SK-N-SH treated with all-trans-retinoic acid at 6 μM for 48 hours (cell line): ENCODE measurements at regions not wholly inside any gene's neighbourhood (a gene's known extent, or its start where the extent isn't known, plus 50 kb on each side); places are given as distances from the start of the nearest gene placed in this dataset.

ENCODE experiments used
- ATAC-seq: fragments of 200-7000 bp; cut with Tn5 transposase; 3 replicates; pipeline ENCODE4 v1.9.1; 2020; ENCODE audit warnings: mild to moderate bottlenecking, moderate library complexity
- BACH2 ChIP-seq: fragments of 250-450 bp; sonication (Bioruptor Pico); IDR thresholded peaks from 2 replicates; pipeline ENCODE4 v1.9.0; 2021; ENCODE audit warnings: mild to moderate bottlenecking, borderline replicate concordance
- CSDC2 ChIP-seq: fragments of 250-450 bp; sonication (Bioruptor Pico); IDR thresholded peaks from 2 replicates; pipeline ENCODE4 v1.5.0; 2020; ENCODE audit warnings: mild to moderate bottlenecking, moderate library complexity
- ESRRG ChIP-seq: fragments of 250-450 bp; sonication (Bioruptor Pico); IDR thresholded peaks from 2 replicates; pipeline ENCODE4 v1.6.1; 2021; ENCODE audit warnings: mild to moderate bottlenecking
- GLIS3 ChIP-seq: fragments of 250-450 bp; sonication (Bioruptor Pico); IDR thresholded peaks from 2 replicates; pipeline ENCODE4 v1.5.0; 2020; ENCODE audit warnings: mild to moderate bottlenecking, moderate library complexity
- ISL1 ChIP-seq: fragments of 250-450 bp; sonication (Bioruptor Pico); IDR thresholded peaks from 2 replicates; pipeline ENCODE4 v2.1.2; 2022; ENCODE audit warnings: mild to moderate bottlenecking, moderate library complexity
- OSR1 ChIP-seq: fragments of 250-450 bp; sonication (Bioruptor Pico); IDR thresholded peaks from 2 replicates; pipeline ENCODE4 v1.8.0; 2022; ENCODE audit warnings: moderate library complexity, mild to moderate bottlenecking, inconsistent platforms
- PPARA ChIP-seq: fragments of 250-450 bp; sonication (Bioruptor Pico); IDR thresholded peaks from 2 replicates; pipeline ENCODE4 v1.5.0; 2020; ENCODE audit warnings: mild to moderate bottlenecking, borderline replicate concordance
- RARB ChIP-seq: fragments of 250-450 bp; sonication (Bioruptor Pico); IDR thresholded peaks from 2 replicates; pipeline ENCODE4 v1.8.0; 2021; ENCODE audit warnings: mild to moderate bottlenecking, moderate library complexity
- SNAI2 ChIP-seq: fragments of 250-450 bp; sonication (Bioruptor Pico); IDR thresholded peaks from 2 replicates; pipeline ENCODE4 v1.5.0; 2020; ENCODE audit warnings: mild to moderate bottlenecking, moderate library complexity
- TCF4 ChIP-seq: fragments of 250-450 bp; sonication (Bioruptor Pico); IDR thresholded peaks from 2 replicates; pipeline ENCODE4 v1.8.0; 2021; ENCODE audit warnings: mild to moderate bottlenecking, moderate library complexity, borderline replicate concordance
- TOX ChIP-seq: fragments of 250-450 bp; sonication (Bioruptor Pico); IDR thresholded peaks from 2 replicates; pipeline ENCODE4 v1.8.0; 2021; ENCODE audit warnings: mild to moderate bottlenecking, moderate library complexity, borderline replicate concordance
- ZC3H10 ChIP-seq: fragments of 250-450 bp; sonication (Bioruptor Pico); IDR thresholded peaks from 2 replicates; pipeline ENCODE4 v1.5.1; 2021; ENCODE audit warnings: mild to moderate bottlenecking, moderate library complexity
- ZFP3 ChIP-seq: fragments of 250-450 bp; sonication (Bioruptor Pico); IDR thresholded peaks from 2 replicates; pipeline ENCODE4 v1.5.0; 2020; ENCODE audit warnings: mild to moderate bottlenecking, moderate library complexity
- ZFP30 ChIP-seq: fragments of 450-650 bp; formaldehyde crosslinking; IDR thresholded peaks from 2 replicates; pipeline ENCODE4 v1.5.0; 2022; ENCODE audit warnings: mild to moderate bottlenecking, moderate library complexity
- ZNF565 ChIP-seq: fragments of 450-650 bp; formaldehyde crosslinking; conservative IDR thresholded peaks from 2 replicates; pipeline ENCODE4 v1.5.0; 2020; ENCODE audit warnings: low read depth, mild to moderate bottlenecking, moderate library complexity
- ZNF70 ChIP-seq: fragments of 450-650 bp; formaldehyde crosslinking; IDR thresholded peaks from 2 replicates; pipeline ENCODE4 v1.5.0; 2020; ENCODE audit warnings: mild to moderate bottlenecking, moderate library complexity
- ZNF8 ChIP-seq: fragments of 450-650 bp; formaldehyde crosslinking; IDR thresholded peaks from 2 replicates; pipeline ENCODE4 v1.5.0; 2020; ENCODE audit warnings: mild to moderate bottlenecking, moderate library complexity
- TF ChIP-seq, protein P1 (sequence below): fragments of 250-450 bp; sonication (Bioruptor Pico); IDR thresholded peaks from 2 replicates; pipeline ENCODE4 v1.8.0; 2021; ENCODE audit warnings: low read depth, mild to moderate bottlenecking, moderate library complexity, borderline replicate concordance
- TF ChIP-seq, protein P2 (sequence below): fragments of 250-450 bp; sonication (Bioruptor Pico); IDR thresholded peaks from 2 replicates; pipeline ENCODE4 v1.5.1; 2020; ENCODE audit warnings: low read depth, mild to moderate bottlenecking, moderate library complexity
- TF ChIP-seq, protein P3 (sequence below): fragments of 250-450 bp; sonication (Bioruptor Pico); IDR thresholded peaks from 2 replicates; pipeline ENCODE4 v1.5.0; 2020; ENCODE audit warnings: mild to moderate bottlenecking, moderate library complexity
- TF ChIP-seq, protein P4 (sequence below): fragments of 250-450 bp; sonication (Bioruptor Pico); IDR thresholded peaks from 2 replicates; pipeline ENCODE4 v1.5.1; 2021; ENCODE audit warnings: mild to moderate bottlenecking, moderate library complexity
- TF ChIP-seq, protein P5 (sequence below): fragments of 250-450 bp; sonication (Bioruptor Pico); IDR thresholded peaks from 2 replicates; pipeline ENCODE4 v1.8.0; 2020; ENCODE audit warnings: mild to moderate bottlenecking, moderate library complexity, borderline replicate concordance

DNA sequence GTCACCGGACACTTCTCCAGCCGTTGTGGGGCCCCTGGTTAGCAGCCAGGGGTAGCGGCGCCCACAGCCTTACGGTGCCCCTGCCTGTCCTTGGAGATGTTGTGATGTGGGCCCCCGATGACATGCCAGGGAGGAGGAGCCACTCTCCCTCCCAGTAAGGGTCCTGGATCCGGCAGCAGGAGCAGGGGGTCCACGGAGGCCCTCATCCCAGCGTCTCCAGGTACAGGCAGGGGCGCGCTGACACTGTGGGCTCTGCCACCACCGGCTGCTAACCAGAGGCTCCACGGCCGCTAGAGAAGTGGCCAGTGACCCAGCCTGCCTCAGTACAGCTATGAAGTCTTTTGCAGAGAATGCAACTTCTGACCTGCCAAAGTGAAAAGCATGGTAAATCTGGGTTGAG is 121.2 kb downstream of the SPP2 start:
- ATAC-seq: no peak
- TF ChIP-seq ESRRG (no peak), PPARA (CRISPR knock-in tag) (no peak), RARB (CRISPR knock-in tag) (no peak), ZFP3 (CRISPR knock-in tag) (no peak), GLIS3 (CRISPR knock-in tag) (no peak), OSR1 (CRISPR knock-in tag) (no peak), ZFP30 (CRISPR knock-in tag) (no peak), TCF4 (CRISPR knock-in tag) (no peak), TOX (CRISPR knock-in tag) (no peak), BACH2 (CRISPR knock-in tag) (no peak), ZC3H10 (CRISPR knock-in tag) (no peak), ZNF70 (CRISPR knock-in tag) (no peak), ZNF8 (CRISPR knock-in tag) (no peak), ZNF565 (CRISPR knock-in tag) (no peak)
- TF ChIP-seq, protein P1, sequence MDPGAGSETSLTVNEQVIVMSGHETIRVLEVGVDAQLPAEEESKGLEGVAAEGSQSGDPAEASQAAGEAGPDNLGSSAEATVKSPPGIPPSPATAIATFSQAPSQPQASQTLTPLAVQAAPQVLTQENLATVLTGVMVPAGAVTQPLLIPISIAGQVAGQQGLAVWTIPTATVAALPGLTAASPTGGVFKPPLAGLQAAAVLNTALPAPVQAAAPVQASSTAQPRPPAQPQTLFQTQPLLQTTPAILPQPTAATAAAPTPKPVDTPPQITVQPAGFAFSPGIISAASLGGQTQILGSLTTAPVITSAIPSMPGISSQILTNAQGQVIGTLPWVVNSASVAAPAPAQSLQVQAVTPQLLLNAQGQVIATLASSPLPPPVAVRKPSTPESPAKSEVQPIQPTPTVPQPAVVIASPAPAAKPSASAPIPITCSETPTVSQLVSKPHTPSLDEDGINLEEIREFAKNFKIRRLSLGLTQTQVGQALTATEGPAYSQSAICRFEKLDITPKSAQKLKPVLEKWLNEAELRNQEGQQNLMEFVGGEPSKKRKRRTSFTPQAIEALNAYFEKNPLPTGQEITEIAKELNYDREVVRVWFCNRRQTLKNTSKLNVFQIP (CRISPR knock-in tag): no peak
- TF ChIP-seq, protein P2, sequence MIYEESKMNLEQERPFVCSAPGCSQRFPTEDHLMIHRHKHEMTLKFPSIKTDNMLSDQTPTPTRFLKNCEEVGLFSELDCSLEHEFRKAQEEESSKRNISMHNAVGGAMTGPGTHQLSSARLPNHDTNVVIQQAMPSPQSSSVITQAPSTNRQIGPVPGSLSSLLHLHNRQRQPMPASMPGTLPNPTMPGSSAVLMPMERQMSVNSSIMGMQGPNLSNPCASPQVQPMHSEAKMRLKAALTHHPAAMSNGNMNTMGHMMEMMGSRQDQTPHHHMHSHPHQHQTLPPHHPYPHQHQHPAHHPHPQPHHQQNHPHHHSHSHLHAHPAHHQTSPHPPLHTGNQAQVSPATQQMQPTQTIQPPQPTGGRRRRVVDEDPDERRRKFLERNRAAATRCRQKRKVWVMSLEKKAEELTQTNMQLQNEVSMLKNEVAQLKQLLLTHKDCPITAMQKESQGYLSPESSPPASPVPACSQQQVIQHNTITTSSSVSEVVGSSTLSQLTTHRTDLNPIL (CRISPR knock-in tag): no peak
- TF ChIP-seq, protein P3, sequence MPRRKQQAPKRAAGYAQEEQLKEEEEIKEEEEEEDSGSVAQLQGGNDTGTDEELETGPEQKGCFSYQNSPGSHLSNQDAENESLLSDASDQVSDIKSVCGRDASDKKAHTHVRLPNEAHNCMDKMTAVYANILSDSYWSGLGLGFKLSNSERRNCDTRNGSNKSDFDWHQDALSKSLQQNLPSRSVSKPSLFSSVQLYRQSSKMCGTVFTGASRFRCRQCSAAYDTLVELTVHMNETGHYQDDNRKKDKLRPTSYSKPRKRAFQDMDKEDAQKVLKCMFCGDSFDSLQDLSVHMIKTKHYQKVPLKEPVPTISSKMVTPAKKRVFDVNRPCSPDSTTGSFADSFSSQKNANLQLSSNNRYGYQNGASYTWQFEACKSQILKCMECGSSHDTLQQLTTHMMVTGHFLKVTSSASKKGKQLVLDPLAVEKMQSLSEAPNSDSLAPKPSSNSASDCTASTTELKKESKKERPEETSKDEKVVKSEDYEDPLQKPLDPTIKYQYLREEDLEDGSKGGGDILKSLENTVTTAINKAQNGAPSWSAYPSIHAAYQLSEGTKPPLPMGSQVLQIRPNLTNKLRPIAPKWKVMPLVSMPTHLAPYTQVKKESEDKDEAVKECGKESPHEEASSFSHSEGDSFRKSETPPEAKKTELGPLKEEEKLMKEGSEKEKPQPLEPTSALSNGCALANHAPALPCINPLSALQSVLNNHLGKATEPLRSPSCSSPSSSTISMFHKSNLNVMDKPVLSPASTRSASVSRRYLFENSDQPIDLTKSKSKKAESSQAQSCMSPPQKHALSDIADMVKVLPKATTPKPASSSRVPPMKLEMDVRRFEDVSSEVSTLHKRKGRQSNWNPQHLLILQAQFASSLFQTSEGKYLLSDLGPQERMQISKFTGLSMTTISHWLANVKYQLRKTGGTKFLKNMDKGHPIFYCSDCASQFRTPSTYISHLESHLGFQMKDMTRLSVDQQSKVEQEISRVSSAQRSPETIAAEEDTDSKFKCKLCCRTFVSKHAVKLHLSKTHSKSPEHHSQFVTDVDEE (CRISPR knock-in tag): no peak
- TF ChIP-seq, protein P4, sequence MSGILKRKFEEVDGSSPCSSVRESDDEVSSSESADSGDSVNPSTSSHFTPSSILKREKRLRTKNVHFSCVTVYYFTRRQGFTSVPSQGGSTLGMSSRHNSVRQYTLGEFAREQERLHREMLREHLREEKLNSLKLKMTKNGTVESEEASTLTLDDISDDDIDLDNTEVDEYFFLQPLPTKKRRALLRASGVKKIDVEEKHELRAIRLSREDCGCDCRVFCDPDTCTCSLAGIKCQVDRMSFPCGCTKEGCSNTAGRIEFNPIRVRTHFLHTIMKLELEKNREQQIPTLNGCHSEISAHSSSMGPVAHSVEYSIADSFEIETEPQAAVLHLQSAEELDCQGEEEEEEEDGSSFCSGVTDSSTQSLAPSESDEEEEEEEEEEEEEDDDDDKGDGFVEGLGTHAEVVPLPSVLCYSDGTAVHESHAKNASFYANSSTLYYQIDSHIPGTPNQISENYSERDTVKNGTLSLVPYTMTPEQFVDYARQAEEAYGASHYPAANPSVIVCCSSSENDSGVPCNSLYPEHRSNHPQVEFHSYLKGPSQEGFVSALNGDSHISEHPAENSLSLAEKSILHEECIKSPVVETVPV (CRISPR knock-in tag): no peak

DNA sequence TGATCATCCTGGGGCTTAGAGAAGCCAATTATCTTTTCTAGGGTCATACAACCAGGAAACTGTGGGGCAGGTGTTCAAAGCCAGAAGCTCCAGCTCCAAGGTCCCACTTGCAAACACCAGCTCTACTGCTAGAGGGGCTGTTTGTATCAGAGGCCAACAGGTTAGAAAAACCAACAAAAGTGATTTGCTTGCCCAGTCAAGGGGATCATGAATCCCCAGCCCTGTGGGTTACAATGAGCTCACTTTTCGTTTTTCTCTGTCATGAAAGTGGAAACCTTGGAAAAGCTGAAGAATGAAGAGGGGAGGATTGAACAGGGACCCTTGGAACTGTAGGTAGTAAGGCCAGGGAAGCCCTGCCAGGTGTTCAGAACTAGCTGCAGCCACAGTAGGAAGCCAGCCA is 119.2 kb downstream of the SPP2 start:
- TF ChIP-seq SNAI2 (CRISPR knock-in tag) (no peak), RARB (CRISPR knock-in tag) (no peak), TCF4 (CRISPR knock-in tag) (no peak), CSDC2 (CRISPR knock-in tag) (no peak), ZNF70 (CRISPR knock-in tag) (no peak), BACH2 (CRISPR knock-in tag) (no peak), ISL1 (CRISPR knock-in tag) (no peak), ZFP30 (CRISPR knock-in tag) (no peak), ZNF8 (CRISPR knock-in tag) (no peak)
- TF ChIP-seq, protein P5, sequence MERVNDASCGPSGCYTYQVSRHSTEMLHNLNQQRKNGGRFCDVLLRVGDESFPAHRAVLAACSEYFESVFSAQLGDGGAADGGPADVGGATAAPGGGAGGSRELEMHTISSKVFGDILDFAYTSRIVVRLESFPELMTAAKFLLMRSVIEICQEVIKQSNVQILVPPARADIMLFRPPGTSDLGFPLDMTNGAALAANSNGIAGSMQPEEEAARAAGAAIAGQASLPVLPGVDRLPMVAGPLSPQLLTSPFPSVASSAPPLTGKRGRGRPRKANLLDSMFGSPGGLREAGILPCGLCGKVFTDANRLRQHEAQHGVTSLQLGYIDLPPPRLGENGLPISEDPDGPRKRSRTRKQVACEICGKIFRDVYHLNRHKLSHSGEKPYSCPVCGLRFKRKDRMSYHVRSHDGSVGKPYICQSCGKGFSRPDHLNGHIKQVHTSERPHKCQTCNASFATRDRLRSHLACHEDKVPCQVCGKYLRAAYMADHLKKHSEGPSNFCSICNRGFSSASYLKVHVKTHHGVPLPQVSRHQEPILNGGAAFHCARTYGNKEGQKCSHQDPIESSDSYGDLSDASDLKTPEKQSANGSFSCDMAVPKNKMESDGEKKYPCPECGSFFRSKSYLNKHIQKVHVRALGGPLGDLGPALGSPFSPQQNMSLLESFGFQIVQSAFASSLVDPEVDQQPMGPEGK: no peak
- TF ChIP-seq, protein P4 (CRISPR knock-in tag): no peak
- TF ChIP-seq, protein P2 (CRISPR knock-in tag): no peak
- TF ChIP-seq, all 23 proteins: peak for 0
- ATAC-seq: no peak
